T-helper 2 cell treated with Interferon-gamma antibody and Interleukin-4, amounts not matched to agents 5 μg/mL and 100 μg/mL, for 36 hours (primary cell): ENCODE measurements at regions not wholly inside any gene's neighbourhood (a gene's known extent, or its start where the extent isn't known, plus 50 kb on each side); places are given as distances from the start of the nearest gene placed in this dataset.
"Not testable (repeated sequence)": the region's sequence is repeated elsewhere in the genome, so short reads cannot be mapped to it uniquely, and the experiment has no call there.

Source experiments
- DNase-seq: peaks from one replicate; pipeline ENCODE4 v3.0.0; 2021; ENCODE audit warnings: low spot score
- H3K27ac Mint-ChIP-seq: one replicate; pipeline ENCODE4 v1.8.0; 2021; ENCODE audit warnings: mild to moderate bottlenecking, mixed read lengths
- H3K27me3 Mint-ChIP-seq: one replicate; pipeline ENCODE4 v1.8.0; 2021; ENCODE audit warnings: low read depth, mixed read lengths
- H3K36me3 Mint-ChIP-seq: one replicate; pipeline ENCODE4 v1.8.0; 2021; ENCODE audit warnings: low read depth, mixed read lengths
- H3K4me1 Mint-ChIP-seq: one replicate; pipeline ENCODE4 v1.8.0; 2021; ENCODE audit warnings: low read depth, mixed read lengths
- H3K4me3 Mint-ChIP-seq: one replicate; pipeline ENCODE4 v1.8.0; 2022; ENCODE audit warnings: mild to moderate bottlenecking, moderate library complexity, mixed read lengths
- H3K9me3 Mint-ChIP-seq: one replicate; pipeline ENCODE4 v1.8.0; 2021; ENCODE audit warnings: mixed read lengths

DNA sequence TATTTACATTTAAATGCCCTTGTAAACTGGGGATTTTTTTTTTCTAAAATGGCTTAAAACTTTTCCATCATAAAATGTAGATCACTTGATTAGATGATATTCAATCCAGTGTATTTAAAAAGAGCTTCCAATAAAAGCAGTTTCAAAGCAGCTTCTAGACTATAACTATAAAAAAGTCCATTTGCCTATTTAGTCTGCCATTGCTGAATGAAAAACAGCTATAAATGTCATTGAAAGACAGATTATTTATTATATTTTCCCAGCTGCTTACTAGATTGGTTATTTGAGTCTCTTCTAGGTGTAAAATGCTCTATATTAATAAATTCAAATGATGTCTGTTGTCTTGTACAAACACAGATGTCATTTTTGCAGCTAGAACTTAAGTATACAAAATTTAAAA, 414.8 kb downstream of the RMST start:
- H3K27me3 Mint-ChIP-seq, result no peaks in the 10 kb centered on the region
- H3K9me3 Mint-ChIP-seq, result no peaks in the 10 kb centered on the region
- DNase-seq, result no peak
- H3K36me3 Mint-ChIP-seq, result no peaks in the 10 kb centered on the region
- H3K4me3 Mint-ChIP-seq, result no peak overlapping the region
- H3K27ac Mint-ChIP-seq, result no peak overlapping the region
- H3K4me1 Mint-ChIP-seq, result no peaks in the 10 kb centered on the region

DNA sequence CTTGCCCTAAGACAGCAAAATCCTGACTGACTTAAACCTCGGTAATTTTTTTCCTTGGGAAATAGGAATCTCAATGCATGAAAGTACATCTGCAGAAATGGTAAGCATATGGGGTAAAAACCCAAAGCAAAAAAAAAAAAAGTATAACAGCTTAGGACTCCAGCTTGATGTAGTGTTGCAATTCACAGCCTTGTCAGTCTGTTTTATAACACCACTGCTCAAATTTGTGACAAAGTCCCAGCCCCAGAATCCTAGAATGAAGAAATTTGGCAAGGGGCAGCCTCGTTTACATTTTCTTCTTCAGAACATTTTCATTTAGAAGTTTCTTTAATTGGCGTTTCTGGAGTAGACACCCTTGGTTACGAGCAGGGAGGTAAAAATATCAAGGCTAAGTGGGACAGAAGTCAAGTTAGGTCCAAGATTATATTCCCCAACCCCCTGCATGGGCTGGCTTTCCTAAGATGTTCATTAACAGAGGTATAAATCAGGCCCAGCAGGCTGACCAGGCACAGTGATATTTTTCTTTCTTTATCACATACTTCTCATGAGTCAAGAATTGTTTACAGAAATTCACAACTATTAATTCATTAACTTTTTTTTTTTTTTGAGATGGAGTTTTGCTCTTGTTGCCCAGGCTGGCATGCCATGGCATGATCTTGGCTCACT, 424.0 kb downstream of the RMST start:
- H3K36me3 Mint-ChIP-seq, result no peaks in the 10 kb centered on the region
- DNase-seq, result no peak
- no peak overlapping the region for H3K4me3 Mint-ChIP-seq
- H3K9me3 Mint-ChIP-seq, result no peaks in the 10 kb centered on the region
- no peak overlapping the region for H3K27ac Mint-ChIP-seq
- no peaks in the 10 kb centered on the region for H3K4me1 Mint-ChIP-seq
- H3K27me3 Mint-ChIP-seq, result no peaks in the 10 kb centered on the region

DNA sequence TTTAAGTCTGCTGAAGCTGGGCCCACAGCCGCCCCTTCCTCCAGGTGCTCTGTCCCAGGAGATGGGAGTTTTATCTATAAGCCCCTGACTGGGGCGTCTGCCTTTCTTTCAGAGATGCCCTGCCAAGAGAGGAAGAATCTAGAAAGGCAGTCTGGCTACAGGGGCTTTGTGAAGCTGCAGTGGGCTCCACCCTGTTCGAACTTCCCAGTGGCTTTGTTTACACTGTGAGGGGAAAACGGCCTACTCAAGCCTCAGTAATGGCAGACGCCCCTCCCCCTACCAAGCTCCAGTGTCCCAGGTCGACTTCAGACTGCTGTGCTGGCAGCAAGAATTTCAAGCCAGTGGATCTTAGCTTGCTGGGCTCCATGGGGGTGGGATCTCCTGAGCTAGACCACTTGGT, 435.3 kb downstream of the RMST start:
- H3K9me3 Mint-ChIP-seq, H3K4me1 Mint-ChIP-seq, H3K27ac Mint-ChIP-seq, H3K4me3 Mint-ChIP-seq, DNase-seq, H3K36me3 Mint-ChIP-seq, H3K27me3 Mint-ChIP-seq: not testable (repeated sequence)

DNA sequence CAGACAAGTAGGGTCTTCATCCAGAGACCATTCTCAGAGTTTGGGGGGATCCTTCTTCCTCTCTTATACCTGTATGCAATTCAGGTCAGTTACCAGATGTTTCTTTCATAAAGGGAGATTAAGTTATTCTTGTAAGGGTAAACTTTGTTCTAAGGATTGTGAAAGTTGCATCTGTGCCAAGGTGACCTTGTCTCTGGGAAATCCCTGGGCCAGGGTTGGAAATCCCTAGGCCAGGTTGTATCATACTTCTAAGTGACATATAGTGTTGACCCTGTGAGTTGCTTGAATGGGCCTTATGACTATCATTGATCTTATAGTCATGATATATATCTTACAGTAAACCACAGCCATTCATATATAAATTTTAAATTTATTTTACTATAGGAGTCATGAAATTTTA, 436.9 kb downstream of the RMST start:
- Mint-ChIP-seq H3K9me3 (no peaks in the 10 kb centered on the region), H3K4me1 (no peaks in the 10 kb centered on the region), H3K36me3 (no peaks in the 10 kb centered on the region), H3K27me3 (no peaks in the 10 kb centered on the region), H3K4me3 (no peak overlapping the region), H3K27ac (no peak overlapping the region)
- DNase-seq, result no peak

DNA sequence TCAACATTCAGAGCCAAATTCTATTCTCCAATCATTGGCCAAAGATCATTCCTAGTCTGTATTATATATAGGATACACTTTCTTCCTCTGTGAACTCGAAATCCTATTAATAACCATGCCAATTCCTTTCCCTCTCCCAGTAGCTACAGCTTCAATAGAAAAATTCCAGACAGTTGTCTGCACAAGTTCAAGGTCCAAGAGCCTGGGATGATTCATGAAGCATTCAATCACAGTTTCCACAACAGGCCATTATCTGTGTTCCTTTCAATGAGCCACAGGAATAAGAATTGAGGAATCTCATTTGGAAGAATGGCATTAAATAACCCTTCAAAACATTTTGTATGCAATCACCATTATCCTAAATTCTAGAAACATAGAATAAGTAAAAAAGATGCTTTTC, 437.4 kb downstream of the RMST start:
- Mint-ChIP-seq H3K4me3 (no peak overlapping the region), H3K27me3 (no peaks in the 10 kb centered on the region), H3K9me3 (no peaks in the 10 kb centered on the region), H3K27ac (no peak overlapping the region), H3K4me1 (no peaks in the 10 kb centered on the region), H3K36me3 (no peaks in the 10 kb centered on the region)
- no peak for DNase-seq

DNA sequence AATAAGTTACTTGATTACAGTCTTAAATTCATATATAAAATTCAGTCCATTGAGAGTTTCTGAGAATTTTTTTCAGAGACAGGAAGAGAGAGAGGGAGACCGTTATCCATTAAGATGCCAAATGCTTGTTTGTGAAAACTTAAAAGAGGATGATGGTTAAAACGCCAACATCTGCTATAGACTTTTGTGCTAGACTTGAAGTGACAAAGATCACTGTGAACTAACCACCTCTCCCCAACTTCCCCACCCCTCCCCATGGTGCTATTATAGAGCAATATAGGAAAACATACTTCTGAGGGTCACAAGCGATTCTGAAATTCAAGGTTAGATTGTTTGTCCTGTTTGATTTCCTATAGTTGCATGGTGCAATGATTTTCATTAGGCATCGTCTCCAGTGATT, 440.8 kb downstream of the RMST start:
- no peak overlapping the region for H3K4me3 Mint-ChIP-seq
- no peaks in the 10 kb centered on the region for H3K36me3 Mint-ChIP-seq
- no peak overlapping the region for H3K27ac Mint-ChIP-seq
- no peak for DNase-seq
- H3K4me1 Mint-ChIP-seq, result no peaks in the 10 kb centered on the region
- H3K9me3 Mint-ChIP-seq, result no peaks in the 10 kb centered on the region
- H3K27me3 Mint-ChIP-seq, result no peaks in the 10 kb centered on the region

DNA sequence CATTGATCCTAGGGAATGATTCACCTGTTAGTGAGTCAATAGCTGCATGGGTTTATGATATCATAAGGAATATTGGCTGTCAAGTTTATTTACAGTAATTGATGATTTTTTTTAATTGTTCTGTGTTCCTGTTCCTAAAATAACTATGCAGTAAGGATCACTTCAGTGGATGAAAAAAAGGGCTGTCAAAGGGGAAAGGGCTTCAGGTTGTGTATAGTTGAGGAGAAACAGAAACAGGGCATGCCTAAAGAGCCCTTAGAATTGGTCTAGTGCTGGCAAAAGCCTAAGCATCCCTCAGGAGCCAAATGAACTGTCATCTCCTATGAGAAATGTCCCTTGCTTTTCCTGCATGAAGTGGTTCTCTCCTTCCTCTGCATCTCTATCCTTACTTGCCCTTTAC, 444.9 kb downstream of the RMST start:
- Mint-ChIP-seq H3K9me3 (no peaks in the 10 kb centered on the region), H3K27me3 (no peaks in the 10 kb centered on the region), H3K4me3 (no peak overlapping the region), H3K27ac (no peak overlapping the region), H3K36me3 (no peaks in the 10 kb centered on the region), H3K4me1 (no peaks in the 10 kb centered on the region)
- DNase-seq, result no peak

DNA sequence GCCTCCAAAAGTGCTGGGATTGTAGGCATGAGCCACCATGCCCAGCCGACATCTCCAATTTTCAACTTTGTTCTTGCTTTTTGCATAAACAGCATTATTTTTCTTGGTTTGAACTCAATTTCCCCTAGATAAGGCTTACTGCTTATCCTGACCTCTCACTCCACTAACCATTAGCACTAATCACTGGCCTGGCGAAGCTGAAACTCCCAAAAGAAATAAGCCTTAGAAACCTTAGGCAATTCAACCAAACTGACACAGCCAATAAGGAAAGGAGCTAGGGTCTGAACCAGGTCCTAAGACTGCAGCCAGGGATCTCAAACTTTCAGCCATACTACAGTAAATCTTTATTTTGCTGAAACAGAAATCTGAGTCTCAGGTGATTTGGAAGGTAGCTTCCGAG, 448.0 kb downstream of the RMST start:
- DNase-seq, result no peak
- no peaks in the 10 kb centered on the region for H3K27me3 Mint-ChIP-seq
- no peaks in the 10 kb centered on the region for H3K4me1 Mint-ChIP-seq
- no peak overlapping the region for H3K4me3 Mint-ChIP-seq
- no peaks in the 10 kb centered on the region for H3K9me3 Mint-ChIP-seq
- no peaks in the 10 kb centered on the region for H3K36me3 Mint-ChIP-seq
- no peak overlapping the region for H3K27ac Mint-ChIP-seq

DNA sequence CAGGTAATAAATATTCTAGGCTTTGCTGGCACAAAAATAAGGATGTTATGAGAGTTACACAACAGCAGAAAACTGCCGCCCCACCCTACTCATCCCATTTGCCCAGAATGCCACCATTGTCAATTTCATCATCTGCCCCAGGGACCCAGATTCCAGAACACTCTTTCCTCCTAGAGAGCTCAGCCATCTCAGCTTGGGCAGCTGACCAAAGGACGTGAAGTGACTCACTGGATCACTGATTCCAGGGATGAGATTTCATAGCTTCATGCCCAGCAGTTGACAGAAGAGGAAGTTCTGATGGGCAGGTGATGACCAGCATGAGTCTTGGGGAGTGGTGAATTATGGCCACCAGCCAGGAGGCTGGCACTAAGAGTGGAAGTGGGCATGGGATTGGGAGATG, 450.3 kb downstream of the RMST start:
- DNase-seq, result no peak
- H3K27me3 Mint-ChIP-seq, result no peaks in the 10 kb centered on the region
- no peaks in the 10 kb centered on the region for H3K4me1 Mint-ChIP-seq
- no peak overlapping the region for H3K27ac Mint-ChIP-seq
- no peak overlapping the region for H3K4me3 Mint-ChIP-seq
- H3K9me3 Mint-ChIP-seq, result no peaks in the 10 kb centered on the region
- H3K36me3 Mint-ChIP-seq, result no peaks in the 10 kb centered on the region

DNA sequence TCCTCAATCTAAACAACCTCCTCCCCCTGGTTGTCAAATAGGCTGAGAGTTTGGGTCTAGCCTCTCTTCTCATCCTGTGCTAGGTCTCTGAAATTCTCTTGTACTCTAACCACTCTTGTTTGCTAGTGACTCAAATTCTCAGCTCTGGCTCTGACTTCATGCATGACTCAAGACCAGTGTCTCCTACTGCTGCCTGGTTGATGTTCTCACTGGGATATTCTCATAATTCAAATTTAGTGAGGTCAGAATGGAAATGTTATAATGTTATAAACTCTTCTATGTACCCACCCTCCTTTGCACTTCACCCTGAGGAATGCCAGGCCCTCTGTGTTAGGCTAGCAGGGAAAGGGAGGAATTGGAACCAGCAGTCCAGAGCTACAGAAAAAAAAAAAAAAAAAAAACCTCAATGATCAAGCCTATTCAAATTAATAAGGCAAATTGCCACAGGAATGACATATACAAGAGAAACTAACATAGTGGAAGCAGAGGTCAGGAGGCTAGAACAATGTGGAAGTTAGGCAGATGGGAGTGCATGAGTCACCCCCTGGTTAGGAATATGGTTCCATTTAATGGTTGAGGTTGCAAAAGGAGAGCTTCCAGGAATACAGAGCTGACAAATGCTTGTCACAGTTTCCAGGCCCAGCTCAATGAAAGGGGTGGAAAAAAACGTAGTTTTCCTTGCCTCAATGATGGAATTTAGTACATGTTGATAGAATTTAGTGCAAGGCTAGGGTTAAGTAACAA, 459.5 kb downstream of the RMST start:
- H3K9me3 Mint-ChIP-seq, result no peaks in the 10 kb centered on the region
- H3K27me3 Mint-ChIP-seq, result no peaks in the 10 kb centered on the region
- no peaks in the 10 kb centered on the region for H3K36me3 Mint-ChIP-seq
- H3K4me1 Mint-ChIP-seq, result no peaks in the 10 kb centered on the region
- no peak overlapping the region for H3K27ac Mint-ChIP-seq
- no peak for DNase-seq
- H3K4me3 Mint-ChIP-seq, result no peak overlapping the region

DNA sequence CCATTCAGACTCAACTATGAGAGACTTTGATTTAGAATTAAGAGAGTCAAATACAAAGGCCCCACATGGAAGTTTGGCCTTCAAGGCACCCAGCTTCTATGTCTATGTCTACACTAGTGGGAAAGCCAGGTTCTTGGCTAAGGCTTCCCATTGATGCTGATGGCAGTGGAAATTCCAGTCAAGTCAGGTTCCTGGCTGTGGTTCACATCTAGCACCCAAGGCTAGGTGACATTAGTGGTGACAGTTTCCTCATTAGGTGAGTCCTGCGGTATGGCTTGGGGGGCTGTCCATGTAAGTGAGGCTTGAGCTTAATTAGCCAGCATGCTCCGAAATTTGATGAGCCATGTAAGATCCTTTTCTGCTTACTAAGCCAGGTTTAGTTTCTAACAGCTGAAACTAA, 460.9 kb downstream of the RMST start:
- H3K9me3 Mint-ChIP-seq, result no peaks in the 10 kb centered on the region
- DNase-seq, result no peak
- no peak overlapping the region for H3K27ac Mint-ChIP-seq
- H3K27me3 Mint-ChIP-seq, result no peaks in the 10 kb centered on the region
- H3K4me3 Mint-ChIP-seq, result no peak overlapping the region
- no peaks in the 10 kb centered on the region for H3K4me1 Mint-ChIP-seq
- H3K36me3 Mint-ChIP-seq, result no peaks in the 10 kb centered on the region

DNA sequence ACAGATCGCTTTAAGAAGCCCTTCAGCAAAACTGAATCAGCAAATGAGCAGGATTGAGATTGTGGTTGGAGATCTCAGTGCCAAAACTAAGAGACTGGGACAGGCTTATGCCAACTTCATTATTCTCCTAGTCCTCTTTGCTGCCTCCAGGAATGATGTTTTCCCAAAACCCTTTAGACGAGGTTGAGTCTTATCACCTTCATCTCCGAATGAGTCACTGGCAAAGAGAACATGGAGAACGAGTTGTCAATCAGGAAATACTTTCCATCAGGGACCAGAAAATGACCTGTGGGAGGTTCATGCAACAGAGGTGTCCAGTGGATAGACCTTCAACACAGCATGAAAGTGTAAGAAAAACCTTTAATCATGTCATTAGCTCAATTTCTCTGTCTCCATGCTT, 461.5 kb downstream of the RMST start:
- Mint-ChIP-seq H3K4me3 (no peak overlapping the region), H3K36me3 (no peaks in the 10 kb centered on the region), H3K27ac (no peak overlapping the region), H3K9me3 (no peaks in the 10 kb centered on the region), H3K27me3 (no peaks in the 10 kb centered on the region), H3K4me1 (no peaks in the 10 kb centered on the region)
- DNase-seq, result no peak

DNA sequence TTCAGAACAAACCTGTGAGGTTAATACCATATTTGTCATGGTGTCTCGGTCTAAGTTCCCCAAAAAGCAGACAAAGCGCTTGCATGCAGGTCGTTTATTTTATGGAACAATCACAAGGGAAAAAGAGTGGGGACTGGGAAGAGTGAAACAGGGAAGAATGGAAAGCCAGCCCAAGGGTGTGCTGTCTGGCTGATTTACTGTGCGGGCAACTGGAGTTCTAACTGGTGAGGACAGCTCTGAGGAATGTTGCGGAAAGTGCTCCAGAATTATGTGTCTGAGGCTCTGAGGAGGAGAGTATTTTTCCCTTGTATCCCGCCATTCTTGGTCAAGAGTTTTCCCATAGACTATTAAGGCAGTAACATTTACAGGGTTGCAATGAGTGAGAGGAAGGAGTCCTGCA, 465.4 kb downstream of the RMST start:
- Mint-ChIP-seq H3K36me3 (no peaks in the 10 kb centered on the region), H3K27me3 (no peaks in the 10 kb centered on the region), H3K27ac (no peak overlapping the region), H3K9me3 (no peaks in the 10 kb centered on the region), H3K4me1 (no peaks in the 10 kb centered on the region), H3K4me3 (no peak overlapping the region)
- DNase-seq, result no peak

DNA sequence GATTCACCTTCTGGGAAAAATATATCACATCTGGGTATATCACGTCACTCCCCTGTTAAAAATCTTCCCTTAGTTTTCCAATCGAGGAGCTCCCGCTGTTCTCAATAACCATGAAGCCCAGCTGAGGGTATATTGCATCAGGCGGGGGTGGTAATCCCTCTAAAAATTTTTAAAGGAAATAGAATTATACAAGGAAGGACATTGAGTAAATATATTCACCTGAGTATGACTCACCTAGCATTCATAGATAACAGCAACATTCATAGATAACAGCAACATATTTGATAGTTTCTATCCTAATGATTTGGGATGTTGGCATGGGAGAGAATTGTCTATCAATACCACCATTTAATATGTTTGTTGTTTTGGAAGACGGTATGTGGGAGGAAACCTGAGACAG, 473.6 kb downstream of the RMST start:
- H3K27ac Mint-ChIP-seq, result no peak overlapping the region
- no peaks in the 10 kb centered on the region for H3K36me3 Mint-ChIP-seq
- no peak for DNase-seq
- peaks cover 3% of the 10 kb centered on the region for H3K9me3 Mint-ChIP-seq
- no peaks in the 10 kb centered on the region for H3K4me1 Mint-ChIP-seq
- H3K4me3 Mint-ChIP-seq, result no peak overlapping the region
- H3K27me3 Mint-ChIP-seq, result no peaks in the 10 kb centered on the region

DNA sequence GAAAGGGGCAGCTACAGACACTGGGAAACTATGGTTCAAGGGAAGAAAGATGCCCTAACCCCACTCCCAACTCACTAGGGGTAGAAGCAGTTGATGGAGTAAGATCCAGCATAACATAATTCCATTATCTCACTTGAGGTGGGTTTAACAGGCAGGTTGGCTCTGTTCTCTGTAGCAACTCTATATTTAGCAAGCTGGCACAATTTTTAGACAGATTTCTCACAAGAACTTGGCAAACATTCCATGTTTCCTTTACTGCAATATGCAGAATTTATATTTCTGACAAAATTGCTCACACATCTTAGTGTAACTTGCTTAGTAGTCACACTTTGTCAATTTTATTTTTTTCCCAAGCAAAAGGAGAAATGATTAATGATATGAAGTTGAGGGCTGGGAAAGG, 475.4 kb downstream of the RMST start:
- H3K27ac Mint-ChIP-seq, result no peak overlapping the region
- H3K36me3 Mint-ChIP-seq, result no peaks in the 10 kb centered on the region
- peaks cover 3% of the 10 kb centered on the region for H3K9me3 Mint-ChIP-seq
- H3K27me3 Mint-ChIP-seq, result no peaks in the 10 kb centered on the region
- no peak for DNase-seq
- H3K4me1 Mint-ChIP-seq, result no peaks in the 10 kb centered on the region
- H3K4me3 Mint-ChIP-seq, result no peak overlapping the region
